Ishikawa (cell line): ENCODE measurements at regions not wholly inside any gene's neighbourhood (a gene's known extent, or its start where the extent isn't known, plus 50 kb on each side); places are given as distances from the start of the nearest gene placed in this dataset.

ENCODE experiments used
- CEBPB ChIP-seq: IDR thresholded peaks from 2 replicates; pipeline ENCODE4 v1.6.1; 2012
- CREB1 ChIP-seq: IDR thresholded peaks from 2 replicates; pipeline ENCODE4 v1.6.1; 2012; ENCODE audit warnings: low read depth
- EGR1 ChIP-seq: IDR thresholded peaks from 2 replicates; pipeline ENCODE4 v1.6.1; 2012
- EP300 ChIP-seq: IDR thresholded peaks from 2 replicates; pipeline ENCODE4 v1.6.1; 2012; ENCODE audit warnings: borderline replicate concordance
- FOXM1 ChIP-seq: IDR thresholded peaks from 2 replicates; pipeline ENCODE4 v1.6.1; 2012; ENCODE audit warnings: low read depth, borderline replicate concordance
- MAX ChIP-seq: IDR thresholded peaks from 2 replicates; pipeline ENCODE4 v1.6.1; 2012
- NFIC ChIP-seq: IDR thresholded peaks from 2 replicates; pipeline ENCODE4 v1.6.1; 2012
- RAD21 ChIP-seq: IDR thresholded peaks from 2 replicates; pipeline ENCODE4 v1.6.1; 2012; ENCODE audit warnings: low read depth
- REST ChIP-seq: IDR thresholded peaks from 2 replicates; pipeline ENCODE4 v1.6.1; 2012; ENCODE audit warnings: low read depth, mild to moderate bottlenecking
- TAF1 ChIP-seq: IDR thresholded peaks from 2 replicates; pipeline ENCODE4 v1.6.1; 2012; ENCODE audit warnings: low read depth, mild to moderate bottlenecking
- TCF12 ChIP-seq: IDR thresholded peaks from 2 replicates; pipeline ENCODE4 v1.6.1; 2012; ENCODE audit warnings: low read depth
- TEAD4 ChIP-seq: IDR thresholded peaks from 2 replicates; pipeline ENCODE4 v1.6.1; 2012
- USF1 ChIP-seq: IDR thresholded peaks from 2 replicates; pipeline ENCODE4 v1.6.1; 2012
- YY1 ChIP-seq: IDR thresholded peaks from 2 replicates; pipeline ENCODE4 v1.6.1; 2012; ENCODE audit warnings: low read depth
- ZBTB7A ChIP-seq: IDR thresholded peaks from 2 replicates; pipeline ENCODE4 v1.6.1; 2012; ENCODE audit warnings: low read depth

GRCh38 chr13:22925881-22926747, 254.7 kb upstream of the SGCG start:
- no peak for TF ChIP-seq TEAD4
- no peak for TF ChIP-seq USF1
- TF ChIP-seq REST, result no peak
- no peak for TF ChIP-seq NFIC
- no peak for TF ChIP-seq CREB1
- TF ChIP-seq TCF12, result no peak
- TF ChIP-seq ZBTB7A, result no peak
- no peak for TF ChIP-seq TAF1
- TF ChIP-seq YY1, result no peak
- TF ChIP-seq CEBPB, result no peak
- no peak for TF ChIP-seq EP300
- TF ChIP-seq FOXM1, result no peak
- TF ChIP-seq RAD21, result no peak
- TF ChIP-seq MAX, result no peak
- TF ChIP-seq EGR1, result no peak

DNA sequence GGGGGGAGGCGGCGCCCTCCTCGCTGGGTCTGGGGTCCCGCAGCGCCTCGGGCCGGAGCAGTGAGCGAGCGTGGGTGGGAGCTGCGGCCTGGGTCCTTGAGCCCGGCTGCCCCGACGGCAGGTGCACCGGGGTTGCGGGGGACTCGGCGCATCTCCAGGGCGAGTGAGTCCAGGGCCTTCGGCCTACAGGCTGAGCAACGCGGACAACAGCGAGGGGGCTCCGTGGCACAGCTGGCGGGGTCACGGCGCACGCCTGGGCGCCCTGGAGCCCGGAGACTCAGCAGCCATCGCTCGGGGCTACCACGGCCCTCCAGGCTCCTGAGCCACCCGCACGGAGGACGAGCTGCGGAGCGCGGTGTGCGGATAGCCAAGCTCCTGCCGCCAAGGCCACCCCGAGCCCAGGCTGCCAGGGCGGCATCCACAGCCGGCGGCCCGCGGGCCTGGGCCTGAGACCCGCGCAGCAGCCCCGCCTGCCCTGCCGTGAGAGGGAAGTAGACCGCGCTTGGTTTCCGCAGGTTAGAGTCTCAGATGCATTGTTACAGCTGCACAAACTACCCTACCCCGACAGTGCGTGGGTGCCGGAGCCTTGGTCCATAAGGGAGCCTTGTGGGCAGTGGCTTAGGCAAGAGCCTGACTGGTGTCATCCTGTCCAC, 253.9 kb upstream of the SGCG start:
- TF ChIP-seq EGR1 (no peak), ZBTB7A (no peak), RAD21 (no peak), TCF12 (no peak), REST (no peak), TEAD4 (no peak), EP300 (no peak), FOXM1 (no peak), CEBPB (no peak), NFIC (no peak), TAF1 (no peak)

DNA sequence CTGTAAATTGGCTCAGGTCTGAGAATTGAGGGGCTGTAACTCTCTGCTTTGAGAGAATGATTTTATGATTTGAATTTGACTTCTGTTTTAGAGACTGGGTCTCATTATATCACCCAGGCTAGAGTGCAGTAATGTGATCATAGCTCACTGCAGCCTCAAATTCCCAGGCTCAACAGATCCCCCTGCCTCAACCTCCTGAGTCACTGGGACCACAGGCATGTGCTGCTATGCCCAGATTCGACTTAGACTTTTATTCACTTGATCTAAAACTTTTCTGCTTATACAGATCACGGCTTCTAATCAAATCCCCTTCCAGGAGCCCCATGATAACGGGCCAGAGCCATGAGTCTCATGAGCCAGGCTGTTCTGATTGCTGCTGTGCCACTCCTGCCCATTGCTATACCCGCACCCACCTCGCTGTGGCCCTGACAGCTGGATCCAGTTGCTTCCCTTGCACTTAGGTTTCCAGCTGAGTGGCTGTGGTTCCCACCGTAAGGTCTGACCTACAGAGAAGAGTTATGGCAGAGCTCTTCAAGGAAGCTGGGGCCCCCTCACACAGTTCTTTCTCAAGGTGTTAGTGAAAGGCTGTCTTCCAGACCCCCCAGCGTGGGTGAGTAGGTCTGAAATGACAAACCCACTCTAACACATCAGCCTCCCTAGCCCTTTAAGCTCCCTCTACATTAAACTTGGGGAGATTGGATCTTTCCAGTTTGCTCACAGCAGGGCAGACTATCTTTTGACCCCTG, 251.2 kb upstream of the SGCG start:
- TF ChIP-seq MAX (no peak), EGR1 (no peak), FOXM1 (no peak), TAF1 (no peak), TEAD4 (no peak), REST (no peak), RAD21 (no peak), TCF12 (no peak), ZBTB7A (no peak), USF1 (no peak)
